ENCODE measurements at regions not wholly inside any gene's neighbourhood (a gene's known extent, or its start where the extent isn't known, plus 50 kb on each side); places are given as distances from the start of the nearest gene placed in this dataset.

GRCh38 chr11:103545551-103545950 lies 436.3 kb downstream of the DYNC2H1 start:
- TF ChIP-seq TOX (CRISPR knock-in tag; IDR thresholded peaks at IDR 0.05; ENCODE audit: borderline replicate concordance) (no peak), CREB5 (CRISPR knock-in tag; IDR thresholded peaks at IDR 0.05; ENCODE audit: low read depth) (no peak), CSDC2 (CRISPR knock-in tag; IDR thresholded peaks at IDR 0.05) (no peak), TCF4 (CRISPR knock-in tag; IDR thresholded peaks at IDR 0.05; ENCODE audit: borderline replicate concordance) (no peak), GLIS3 (CRISPR knock-in tag; IDR thresholded peaks at IDR 0.05) (no peak), ZNF70 (CRISPR knock-in tag; IDR thresholded peaks at IDR 0.05) (no peak), ZNF565 (CRISPR knock-in tag; conservative IDR thresholded peaks at IDR 0.05; ENCODE audit: low read depth) (no peak), POU6F1 (CRISPR knock-in tag; IDR thresholded peaks at IDR 0.05; ENCODE audit: borderline replicate concordance, low read depth) (no peak), ZNF8 (CRISPR knock-in tag; IDR thresholded peaks at IDR 0.05) (no peak), PATZ1 (CRISPR knock-in tag; IDR thresholded peaks at IDR 0.05; ENCODE audit: borderline replicate concordance) (no peak), ZFP3 (CRISPR knock-in tag; IDR thresholded peaks at IDR 0.05) (no peak), ARNTL (CRISPR knock-in tag; IDR thresholded peaks at IDR 0.05; ENCODE audit: borderline replicate concordance, low read depth) (no peak), RARB (CRISPR knock-in tag; IDR thresholded peaks at IDR 0.05) (no peak)
